ENCODE measurements at regions not wholly inside any gene's neighbourhood (a gene's known extent, or its start where the extent isn't known, plus 50 kb on each side); places are given as distances from the start of the nearest gene placed in this dataset.

- in situ Hi-C loops (cut with MboI; ENCODE audit: low pct_unique_long_range_greater_than_20kb, low sequenced_read_pairs, unreplicated experiment) = no loop called here
- no peak for TF ChIP-seq CTCF (IDR thresholded peaks at IDR 0.05; ENCODE audit: extremely low read depth, insufficient read depth, missing control alignments)
- DNase-seq (ENCODE audit: low spot score) = no peak
Observed at GRCh38 chr2:150134223-150134857, 353.1 kb downstream of the RND3 start.

DNA sequence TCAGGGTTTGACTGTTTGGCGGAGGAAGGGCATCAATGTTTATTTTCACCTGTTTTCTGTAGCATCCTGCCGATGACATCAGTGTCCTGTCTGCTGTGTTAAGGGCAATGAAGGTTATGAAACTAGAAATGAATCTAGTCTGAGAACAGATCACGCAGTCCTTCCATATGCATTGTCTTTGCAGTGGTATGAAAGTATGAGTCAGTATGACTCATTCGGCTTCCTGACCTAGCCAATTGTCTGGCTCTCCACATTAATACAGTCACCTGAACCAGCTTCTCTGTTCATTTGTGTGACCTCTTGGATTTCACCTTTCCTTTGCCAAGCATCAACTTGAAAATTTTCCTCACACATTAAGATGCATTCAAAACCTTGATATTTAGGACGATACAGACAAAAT lies 353.8 kb downstream of the RND3 start:
- TF ChIP-seq CTCF (IDR thresholded peaks at IDR 0.05; ENCODE audit: extremely low read depth, insufficient read depth, missing control alignments) = no peak
- peak; percentile 31 for DNase-seq (ENCODE audit: low spot score)
- in situ Hi-C loops (cut with MboI; ENCODE audit: low pct_unique_long_range_greater_than_20kb, low sequenced_read_pairs, unreplicated experiment) = no loop called here

- in situ Hi-C loops (cut with MboI; ENCODE audit: low pct_unique_long_range_greater_than_20kb, low sequenced_read_pairs, unreplicated experiment) = no loop called here
- no peak for TF ChIP-seq CTCF (IDR thresholded peaks at IDR 0.05; ENCODE audit: extremely low read depth, insufficient read depth, missing control alignments)
- no peak for DNase-seq (ENCODE audit: low spot score)
Observed at GRCh38 chr2:150129921-150130575, 357.4 kb downstream of the RND3 start.

GRCh38 chr2:150127995-150128394 lies 359.5 kb downstream of the RND3 start:
- no peak for TF ChIP-seq CTCF (IDR thresholded peaks at IDR 0.05; ENCODE audit: extremely low read depth, insufficient read depth, missing control alignments)
- DNase-seq (ENCODE audit: low spot score) = no peak
- in situ Hi-C loops (cut with MboI; ENCODE audit: low pct_unique_long_range_greater_than_20kb, low sequenced_read_pairs, unreplicated experiment) = no loop called here

DNA sequence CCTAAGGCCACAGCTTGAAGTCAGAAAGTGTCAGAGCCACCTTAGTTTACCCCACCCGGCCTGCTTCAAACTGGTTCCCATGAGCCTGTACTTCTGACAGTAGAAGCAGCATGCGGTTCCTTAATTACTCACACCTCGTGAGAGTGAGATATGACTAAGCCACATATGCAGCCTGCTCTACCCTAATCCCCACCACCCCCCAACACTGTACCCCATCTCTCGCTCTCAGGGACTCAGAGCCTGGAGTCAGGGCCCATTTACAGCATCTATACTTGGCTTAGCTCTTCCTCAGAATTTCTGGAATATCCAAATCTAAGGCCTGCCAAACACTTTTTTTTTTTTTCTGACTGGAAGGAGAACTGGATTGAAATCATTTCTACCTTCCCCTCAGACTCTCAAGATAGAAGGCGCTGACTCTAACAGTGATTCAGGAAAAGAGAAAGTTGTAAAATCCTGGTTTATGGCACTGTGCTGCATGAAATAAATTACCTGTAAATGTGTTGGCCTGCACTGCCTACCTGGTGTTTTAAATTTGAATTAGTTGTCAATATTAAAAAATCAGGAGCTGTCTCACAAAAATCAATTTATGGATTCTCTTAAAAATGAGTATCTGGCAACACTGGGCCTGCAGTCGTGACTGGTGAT lies 360.0 kb downstream of the RND3 start:
- DNase-seq (ENCODE audit: low spot score) = peak; percentile 10
- no peak for TF ChIP-seq CTCF (IDR thresholded peaks at IDR 0.05; ENCODE audit: extremely low read depth, insufficient read depth, missing control alignments)
- in situ Hi-C loops (cut with MboI; ENCODE audit: low pct_unique_long_range_greater_than_20kb, low sequenced_read_pairs, unreplicated experiment) = no loop called here

GRCh38 chr2:150126839-150127238 lies 360.6 kb downstream of the RND3 start:
- DNase-seq (ENCODE audit: low spot score) = no peak
- in situ Hi-C loops (cut with MboI; ENCODE audit: low pct_unique_long_range_greater_than_20kb, low sequenced_read_pairs, unreplicated experiment) = no loop called here
- TF ChIP-seq CTCF (IDR thresholded peaks at IDR 0.05; ENCODE audit: extremely low read depth, insufficient read depth, missing control alignments) = no peak

All from GM13977 (cell line).